Activated CD4-positive, alpha-beta T cell treated with anti-CD3 and anti-CD28 coated beads, Interleukin-2, amount 10 ng/mL, durations not matched to agents 24 days and 14 days (primary cell): ENCODE measurements at regions not wholly inside any gene's neighbourhood (a gene's known extent, or its start where the extent isn't known, plus 50 kb on each side); places are given as distances from the start of the nearest gene placed in this dataset.
"Not testable (repeated sequence)": the region's sequence is repeated elsewhere in the genome, so short reads cannot be mapped to it uniquely, and the experiment has no call there.

ENCODE experiments used
- DNase-seq: peaks from one replicate; pipeline ENCODE4 v3.0.0; 2022
- H3K27ac Mint-ChIP-seq: one replicate; pipeline ENCODE4 v1.8.0; 2022; ENCODE audit warnings: mild to moderate bottlenecking, mixed read lengths
- H3K27me3 Mint-ChIP-seq: one replicate; pipeline ENCODE4 v1.8.0; 2022; ENCODE audit warnings: mixed read lengths
- H3K36me3 Mint-ChIP-seq: one replicate; pipeline ENCODE4 v1.8.0; 2022; ENCODE audit warnings: low read depth, mild to moderate bottlenecking, mixed read lengths
- H3K4me1 Mint-ChIP-seq: one replicate; pipeline ENCODE4 v1.8.0; 2021; ENCODE audit warnings: mixed read lengths
- H3K4me3 Mint-ChIP-seq: one replicate; pipeline ENCODE4 v1.8.0; 2022; ENCODE audit warnings: mild to moderate bottlenecking, moderate library complexity, mixed read lengths
- H3K9me3 Mint-ChIP-seq: one replicate; pipeline ENCODE4 v1.8.0; 2021; ENCODE audit warnings: mixed read lengths
- intact Hi-C: fragments of 100-400 bp; cut with micrococcal nuclease; formaldehyde crosslinking; loops from one replicate; pipeline ENCODE4 v1.15.1; 2023

GRCh38 chr12:67765776-67766766, 117.5 kb downstream of the DYRK2 start:
- H3K4me1 Mint-ChIP-seq: no peaks in the 10 kb centered on the region
- H3K36me3 Mint-ChIP-seq: peaks cover 1% of the 10 kb centered on the region
- peaks cover 9% of the 10 kb centered on the region for H3K9me3 Mint-ChIP-seq
- H3K27me3 Mint-ChIP-seq: peaks cover 2% of the 10 kb centered on the region
- H3K4me3 Mint-ChIP-seq: no peak overlapping the region
- H3K27ac Mint-ChIP-seq: no peak overlapping the region
- DNase-seq: no peak
- intact Hi-C loops: no loop called here

GRCh38 chr12:67772267-67773169, 124.0 kb downstream of the DYRK2 start:
- DNase-seq: no peak
- H3K4me3 Mint-ChIP-seq: no peak overlapping the region

GRCh38 chr12:67773896-67774295, 125.4 kb downstream of the DYRK2 start:
- Mint-ChIP-seq H3K36me3 (no peaks in the 10 kb centered on the region), H3K9me3 (no peaks in the 10 kb centered on the region), H3K27ac (no peak overlapping the region), H3K27me3 (no peaks in the 10 kb centered on the region), H3K4me3 (no peak overlapping the region), H3K4me1 (no peaks in the 10 kb centered on the region)
- DNase-seq: no peak
- intact Hi-C loops: no loop called here

More at GRCh38 chr12:67772267-67773169, 124.0 kb downstream of the DYRK2 start:
- H3K27ac Mint-ChIP-seq: no peak overlapping the region
- no peaks in the 10 kb centered on the region for H3K9me3 Mint-ChIP-seq
- intact Hi-C loops: no loop called here
- no peaks in the 10 kb centered on the region for H3K4me1 Mint-ChIP-seq
- H3K36me3 Mint-ChIP-seq: no peaks in the 10 kb centered on the region
- no peaks in the 10 kb centered on the region for H3K27me3 Mint-ChIP-seq

GRCh38 chr12:67774983-67775587, 126.5 kb downstream of the DYRK2 start:
- Mint-ChIP-seq H3K4me1 (no peaks in the 10 kb centered on the region), H3K27me3 (no peaks in the 10 kb centered on the region), H3K4me3 (no peak overlapping the region), H3K9me3 (no peaks in the 10 kb centered on the region), H3K27ac (no peak overlapping the region), H3K36me3 (no peaks in the 10 kb centered on the region)
- intact Hi-C loops: no loop called here
- no peak for DNase-seq

GRCh38 chr12:67780580-67781084, 132.1 kb downstream of the DYRK2 start:
- H3K36me3 Mint-ChIP-seq: no peaks in the 10 kb centered on the region
- intact Hi-C loops: no loop called here
- no peak overlapping the region for H3K4me3 Mint-ChIP-seq
- no peaks in the 10 kb centered on the region for H3K27me3 Mint-ChIP-seq
- peaks cover 3% of the 10 kb centered on the region for H3K4me1 Mint-ChIP-seq
- peaks cover 15% of the 10 kb centered on the region for H3K9me3 Mint-ChIP-seq
- H3K27ac Mint-ChIP-seq: no peak overlapping the region
- no peak for DNase-seq

- no peak overlapping the region for H3K4me3 Mint-ChIP-seq
- intact Hi-C loops: no loop called here
Measured at GRCh38 chr12:67782573-67782972, 134.0 kb downstream of the DYRK2 start.

GRCh38 chr12:67783393-67783792, 134.8 kb downstream of the DYRK2 start:
- H3K9me3 Mint-ChIP-seq: peaks cover 19% of the 10 kb centered on the region
- no peak overlapping the region for H3K4me3 Mint-ChIP-seq
- H3K27ac Mint-ChIP-seq: no peak overlapping the region
- no peak for DNase-seq
- peaks cover 3% of the 10 kb centered on the region for H3K4me1 Mint-ChIP-seq
- no peaks in the 10 kb centered on the region for H3K36me3 Mint-ChIP-seq
- no peaks in the 10 kb centered on the region for H3K27me3 Mint-ChIP-seq
- intact Hi-C loops: no loop called here

More at GRCh38 chr12:67782573-67782972, 134.0 kb downstream of the DYRK2 start:
- no peak overlapping the region for H3K27ac Mint-ChIP-seq
- H3K27me3 Mint-ChIP-seq: no peaks in the 10 kb centered on the region
- peaks cover 19% of the 10 kb centered on the region for H3K9me3 Mint-ChIP-seq
- DNase-seq: no peak
- H3K36me3 Mint-ChIP-seq: no peaks in the 10 kb centered on the region
- peaks cover 3% of the 10 kb centered on the region for H3K4me1 Mint-ChIP-seq

- Mint-ChIP-seq H3K4me3 (no peak overlapping the region), H3K36me3 (no peaks in the 10 kb centered on the region), H3K4me1 (peaks cover 3% of the 10 kb centered on the region), H3K9me3 (peaks cover 19% of the 10 kb centered on the region), H3K27ac (no peak overlapping the region), H3K27me3 (no peaks in the 10 kb centered on the region)
- no peak for DNase-seq
- intact Hi-C loops: no loop called here
Measured at GRCh38 chr12:67784831-67785230, 136.3 kb downstream of the DYRK2 start.

GRCh38 chr12:67786086-67786485, 137.5 kb downstream of the DYRK2 start:
- intact Hi-C loops: no loop called here
- no peak for DNase-seq
- H3K9me3 Mint-ChIP-seq: peaks cover 22% of the 10 kb centered on the region
- no peaks in the 10 kb centered on the region for H3K36me3 Mint-ChIP-seq
- no peak overlapping the region for H3K4me3 Mint-ChIP-seq
- H3K27me3 Mint-ChIP-seq: no peaks in the 10 kb centered on the region
- peaks cover 3% of the 10 kb centered on the region for H3K4me1 Mint-ChIP-seq
- no peak overlapping the region for H3K27ac Mint-ChIP-seq

GRCh38 chr12:67788118-67788517, 139.6 kb downstream of the DYRK2 start:
- Mint-ChIP-seq H3K27ac (no peak overlapping the region), H3K4me3 (no peak overlapping the region), H3K36me3 (no peaks in the 10 kb centered on the region), H3K9me3 (peaks cover 27% of the 10 kb centered on the region), H3K27me3 (no peaks in the 10 kb centered on the region), H3K4me1 (peaks cover 3% of the 10 kb centered on the region)
- no peak for DNase-seq
- intact Hi-C loops: no loop called here

- Mint-ChIP-seq H3K27me3 (no peaks in the 10 kb centered on the region), H3K27ac (no peak overlapping the region), H3K4me1 (no peaks in the 10 kb centered on the region), H3K4me3 (no peak overlapping the region), H3K36me3 (no peaks in the 10 kb centered on the region), H3K9me3 (peaks cover 22% of the 10 kb centered on the region)
- no peak for DNase-seq
- intact Hi-C loops: no loop called here
Measured at GRCh38 chr12:67789266-67789665, 140.7 kb downstream of the DYRK2 start.

- peaks cover 15% of the 10 kb centered on the region for H3K9me3 Mint-ChIP-seq
- H3K27ac Mint-ChIP-seq: no peak overlapping the region
- intact Hi-C loops: no loop called here
- DNase-seq: no peak
- no peak overlapping the region for H3K4me3 Mint-ChIP-seq
- H3K36me3 Mint-ChIP-seq: no peaks in the 10 kb centered on the region
- peaks cover 2% of the 10 kb centered on the region for H3K27me3 Mint-ChIP-seq
- H3K4me1 Mint-ChIP-seq: peaks cover 3% of the 10 kb centered on the region
Measured at GRCh38 chr12:67790660-67791059, 142.1 kb downstream of the DYRK2 start.

- H3K4me3 Mint-ChIP-seq, DNase-seq, H3K27ac Mint-ChIP-seq, intact Hi-C loops, H3K36me3 Mint-ChIP-seq, H3K4me1 Mint-ChIP-seq, H3K27me3 Mint-ChIP-seq: not testable (repeated sequence)
- H3K9me3 Mint-ChIP-seq: peaks cover 11% of the 10 kb centered on the region
Measured at GRCh38 chr12:67791362-67791761, 142.8 kb downstream of the DYRK2 start.
